ENCODE measurements at regions not wholly inside any gene's neighbourhood (a gene's known extent, or its start where the extent isn't known, plus 50 kb on each side); places are given as distances from the start of the nearest gene placed in this dataset.
A peak's percentile ranks its signal among the peaks of the same experiment; 100 is the strongest.

GRCh38 chr4:128528793-128529553, 241.4 kb upstream of the PGRMC2 start:
- no peak for TF ChIP-seq CTCF (conservative IDR thresholded peaks at IDR 0.05)
- no peak for TF ChIP-seq ZFX (IDR thresholded peaks at IDR 0.05)
- H3K27ac ChIP-seq = no peak overlapping the region

DNA sequence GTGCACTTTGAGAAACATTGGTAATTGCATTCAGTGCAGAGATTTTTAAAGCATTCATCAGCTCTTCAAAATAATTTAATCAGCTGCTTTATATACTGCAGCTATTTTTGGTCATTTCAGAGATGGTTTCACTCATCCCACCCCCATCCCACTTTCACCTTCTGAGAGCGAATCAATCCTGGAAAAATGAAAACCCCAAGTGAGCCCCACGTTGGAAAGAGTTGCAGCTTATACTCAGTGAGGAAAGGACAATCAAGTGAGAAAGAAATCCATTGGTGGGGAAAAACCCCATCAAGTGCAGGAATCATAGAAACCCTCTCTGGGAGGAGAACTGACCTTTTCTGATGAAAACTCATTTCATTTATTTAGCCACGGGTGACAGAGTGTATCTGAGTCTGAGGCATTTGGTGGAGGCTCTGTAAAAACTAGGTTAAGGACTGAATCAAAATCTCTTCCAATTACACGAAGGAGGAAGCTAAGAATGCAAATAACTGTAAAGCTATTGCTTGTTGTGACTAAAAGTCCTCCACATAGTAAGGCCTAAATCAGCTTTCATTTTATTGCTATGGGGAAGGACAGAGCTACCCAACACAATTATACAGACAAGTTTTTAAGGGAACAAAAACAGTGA, 240.4 kb upstream of the PGRMC2 start:
- H3K27ac ChIP-seq = no peak overlapping the region
- TF ChIP-seq CTCF (conservative IDR thresholded peaks at IDR 0.05) (no peak), ZFX (IDR thresholded peaks at IDR 0.05) (no peak)

DNA sequence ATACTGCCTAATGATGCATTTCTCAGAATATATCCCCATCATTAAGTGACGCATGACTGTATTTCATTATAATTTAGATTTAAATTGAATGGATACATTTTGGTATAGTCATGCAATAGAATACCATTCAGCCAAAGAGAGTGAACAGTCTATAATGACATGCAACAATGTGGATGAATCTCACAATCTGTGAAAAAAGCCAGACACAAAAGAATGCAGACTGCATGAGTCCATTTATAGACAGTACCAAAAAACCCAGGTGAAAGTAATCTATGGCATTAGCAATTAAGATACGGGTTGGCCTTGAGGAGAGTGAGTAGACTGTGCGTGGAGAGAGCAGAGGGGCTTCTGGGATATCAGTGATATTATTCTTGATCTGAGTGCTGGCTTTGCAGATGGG, 239.7 kb upstream of the PGRMC2 start:
- TF ChIP-seq CTCF (conservative IDR thresholded peaks at IDR 0.05) (no peak), ZFX (IDR thresholded peaks at IDR 0.05) (no peak)
- no peak overlapping the region for H3K27ac ChIP-seq

GRCh38 chr4:128525992-128526630, 238.5 kb upstream of the PGRMC2 start:
- no peak overlapping the region for H3K27ac ChIP-seq
- no peak for TF ChIP-seq CTCF (conservative IDR thresholded peaks at IDR 0.05)
- no peak for TF ChIP-seq ZFX (IDR thresholded peaks at IDR 0.05)

GRCh38 chr4:128525387-128525786, 237.8 kb upstream of the PGRMC2 start:
- peak overlapping the region; percentile 64 for H3K27ac ChIP-seq
- TF ChIP-seq CTCF (conservative IDR thresholded peaks at IDR 0.05) (no peak), ZFX (IDR thresholded peaks at IDR 0.05) (no peak)

- TF ChIP-seq ZFX (IDR thresholded peaks at IDR 0.05) (no peak), CTCF (conservative IDR thresholded peaks at IDR 0.05) (no peak)
- peak overlapping the region; percentile 64 for H3K27ac ChIP-seq
Measured at GRCh38 chr4:128524311-128524710, 236.7 kb upstream of the PGRMC2 start.

DNA sequence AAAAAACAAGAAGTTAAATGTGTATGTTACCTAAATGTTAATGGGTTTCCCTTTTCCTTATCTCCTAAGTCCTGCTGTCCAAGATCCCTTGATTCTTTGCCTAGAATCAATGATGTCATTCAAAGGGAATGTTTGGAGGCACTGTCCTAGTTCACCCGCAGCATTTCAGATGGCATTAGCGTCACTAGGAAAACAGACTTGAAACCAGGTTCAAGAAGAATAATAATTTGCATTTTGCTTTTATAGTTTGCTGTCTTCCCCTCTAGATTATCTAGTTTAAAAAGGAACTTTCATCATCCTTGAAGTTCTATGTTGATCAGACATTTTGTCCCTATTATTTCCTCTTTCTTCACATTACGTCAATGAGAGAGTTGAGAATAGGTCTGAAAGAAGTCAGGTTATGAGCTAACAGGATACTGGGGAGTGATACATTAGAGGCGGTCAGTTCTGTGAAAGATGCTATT, 234.1 kb upstream of the PGRMC2 start:
- H3K27ac ChIP-seq = no peak overlapping the region
- TF ChIP-seq ZFX (IDR thresholded peaks at IDR 0.05) = no peak
- no peak for TF ChIP-seq CTCF (conservative IDR thresholded peaks at IDR 0.05)
